ENCODE measurements at regions not wholly inside any gene's neighbourhood (a gene's known extent, or its start where the extent isn't known, plus 50 kb on each side); places are given as distances from the start of the nearest gene placed in this dataset.

DNA sequence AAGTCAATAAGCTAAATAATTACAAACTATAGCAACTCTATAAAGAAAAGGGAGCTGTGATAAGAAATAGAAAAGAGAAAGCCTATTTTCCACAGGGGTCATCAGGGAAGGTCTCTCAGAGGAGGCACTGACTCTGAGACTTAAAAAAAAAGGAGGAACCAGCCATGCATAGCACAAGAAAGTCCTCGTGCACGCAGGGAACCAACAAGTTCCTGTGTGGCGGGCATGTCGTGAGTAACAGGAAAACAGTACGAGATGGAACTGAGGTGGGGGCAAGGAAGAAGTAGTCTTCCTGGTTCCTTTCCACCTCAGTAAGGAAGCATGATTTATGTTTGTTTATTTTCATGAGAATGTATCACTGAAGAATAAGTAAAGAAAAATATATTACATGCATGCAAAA, 367.0 kb upstream of the TMEM132C start:
- H3K27ac ChIP-seq (ENCODE audit: low read depth, low read length): no peak overlapping the region
- 73% methylated on average over 5 of the region's 5 CpGs; no CpG with 5 or more reads in 1 of the 2 experiments for WGBS, 2 experiments (ENCODE audit: extremely low coverage in 1 of 2, insufficient coverage in 1 of 2, insufficient read length in 1 of 2, insufficient replicate concordance in 2 of 2, low coverage in 1 of 2, low lambda C conversion rate in 2 of 2, missing lambda C conversion rate in 1 of 2)
- H2BK12ac ChIP-seq (ENCODE audit: low read depth, low read length): no peak overlapping the region
- H3K18ac ChIP-seq (ENCODE audit: extremely low read depth, low read length): no peak overlapping the region
- ChIA-PET CTCF (ENCODE audit: partially characterized antibody) (interaction anchor here (1.0 kb wide), 1 partner anchor 213 kb away, joined by 3 read pairs; no protein-coding TSS in a partner anchor), POLR2A (ENCODE audit: partially characterized antibody) (no interaction called here)
- no peaks in the 10 kb centered on the region for H4K20me1 ChIP-seq (replicated peaks in 1 of 2; ENCODE audit: control insufficient read depth in 1 of 2, insufficient read depth in 2 of 2, low read length in 2 of 2)
- no peaks in the 10 kb centered on the region for H3K79me1 ChIP-seq (ENCODE audit: low read depth, low read length)
- H4K8ac ChIP-seq (ENCODE audit: extremely low read depth, insufficient read depth, low read length): no peak overlapping the region
- H3K4me1 ChIP-seq (replicated peaks in 1 of 4; ENCODE audit: control insufficient read depth in 3 of 4, insufficient read depth in 4 of 4, low read length in 3 of 4): peaks cover 0 to 4% (median 1%) of the 10 kb centered on the region in 4 experiments; a peak in 2 of 7 replicates
- DNase-seq (ENCODE audit: low read depth in 1 of 2, low spot score in 2 of 2) (no peak), FAIRE-seq (no peak)
- no peak overlapping the region for H2BK15ac ChIP-seq (ENCODE audit: low read length)
- no peak overlapping the region for H3K23ac ChIP-seq (ENCODE audit: insufficient read length)
- H3K23me2 ChIP-seq (ENCODE audit: low read depth, low read length): no peaks in the 10 kb centered on the region
- no peaks in the 10 kb centered on the region for H3K27me3 ChIP-seq (replicated peaks in 1 of 4; ENCODE audit: control insufficient read depth in 3 of 4, extremely low read depth in 1 of 4, insufficient read depth in 3 of 4, low read length in 3 of 4)
- no peak overlapping the region for H4K91ac ChIP-seq (replicated peaks; ENCODE audit: insufficient read length, low read length)
- no peak overlapping the region for H3K9ac ChIP-seq (replicated peaks in 1 of 4; ENCODE audit: extremely low read depth in 1 of 4, low read depth in 3 of 4, low read length in 3 of 4)
- no peaks in the 10 kb centered on the region for H3K79me2 ChIP-seq (ENCODE audit: control insufficient read depth in 1 of 2, insufficient read depth in 2 of 2, low read length in 2 of 2)
- H3K4ac ChIP-seq (replicated peaks; ENCODE audit: insufficient read length, low read depth, low read length): no peak overlapping the region
- H4K5ac ChIP-seq (ENCODE audit: insufficient read length, low read depth, low read length): no peak overlapping the region
- H3K4me3 ChIP-seq (ENCODE audit: extremely low read depth in 1 of 4, insufficient read depth in 2 of 4, low read depth in 3 of 4, low read length in 4 of 4): no peak overlapping the region
- no peaks in the 10 kb centered on the region for H3K9me3 ChIP-seq (ENCODE audit: insufficient read depth in 2 of 2, low read depth in 1 of 2, low read length in 1 of 2)
- no peak overlapping the region for H2AK5ac ChIP-seq (ENCODE audit: low read depth, low read length)
- no peak overlapping the region for H2AFZ ChIP-seq (ENCODE audit: low read length)
- H3K4me2 ChIP-seq (ENCODE audit: insufficient read depth in 1 of 2, low read depth in 2 of 2, low read length in 2 of 2): no peak overlapping the region
- no peaks in the 10 kb centered on the region for H3K36me3 ChIP-seq (ENCODE audit: control insufficient read depth in 2 of 4, insufficient read depth in 4 of 4, low read length in 3 of 4)
- no peak overlapping the region for H2BK5ac ChIP-seq (ENCODE audit: low read depth, low read length)
- no peak overlapping the region for H3K56ac ChIP-seq (replicated peaks; ENCODE audit: insufficient read length, low read depth, low read length)
- H2BK20ac ChIP-seq (ENCODE audit: low read length): no peak overlapping the region
- H2BK120ac ChIP-seq (replicated peaks; ENCODE audit: low read depth, low read length): no peak overlapping the region
- H3K14ac ChIP-seq (ENCODE audit: insufficient read length): no peak overlapping the region
- TF ChIP-seq, protein P1, sequence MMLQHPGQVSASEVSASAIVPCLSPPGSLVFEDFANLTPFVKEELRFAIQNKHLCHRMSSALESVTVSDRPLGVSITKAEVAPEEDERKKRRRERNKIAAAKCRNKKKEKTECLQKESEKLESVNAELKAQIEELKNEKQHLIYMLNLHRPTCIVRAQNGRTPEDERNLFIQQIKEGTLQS (IDR thresholded peaks at IDR 0.05; ENCODE audit: insufficient read depth, low read depth, low read length): no peak
- TF ChIP-seq YY1 (IDR thresholded peaks at IDR 0.05; ENCODE audit: low read depth, low read length) (no peak), GABPA (IDR thresholded peaks at IDR 0.05; ENCODE audit: borderline replicate concordance, insufficient read depth, low read length) (no peak), TAF1 (IDR thresholded peaks at IDR 0.05; ENCODE audit: low read depth, low read length) (no peak), BACH1 (IDR thresholded peaks at IDR 0.05; ENCODE audit: low read length) (no peak), JUN (IDR thresholded peaks at IDR 0.05; ENCODE audit: low read depth, low read length) (no peak), EGR1 (IDR thresholded peaks at IDR 0.05; ENCODE audit: borderline replicate concordance, low read depth, low read length) (no peak), POLR2A (IDR thresholded peaks at IDR 0.05; ENCODE audit: control extremely low read depth in 1 of 2, low read depth in 2 of 2, low read length in 2 of 2) (no peak), SP4 (IDR thresholded peaks at IDR 0.05; ENCODE audit: low read length) (no peak), CTBP2 (IDR thresholded peaks at IDR 0.05; ENCODE audit: borderline replicate concordance, insufficient read depth, insufficient read length, low read length) (no peak), HDAC2 (IDR thresholded peaks at IDR 0.05; ENCODE audit: borderline replicate concordance in 1 of 2, low read depth in 2 of 2, low read length in 2 of 2) (no peak)
- TF ChIP-seq, protein P2, sequence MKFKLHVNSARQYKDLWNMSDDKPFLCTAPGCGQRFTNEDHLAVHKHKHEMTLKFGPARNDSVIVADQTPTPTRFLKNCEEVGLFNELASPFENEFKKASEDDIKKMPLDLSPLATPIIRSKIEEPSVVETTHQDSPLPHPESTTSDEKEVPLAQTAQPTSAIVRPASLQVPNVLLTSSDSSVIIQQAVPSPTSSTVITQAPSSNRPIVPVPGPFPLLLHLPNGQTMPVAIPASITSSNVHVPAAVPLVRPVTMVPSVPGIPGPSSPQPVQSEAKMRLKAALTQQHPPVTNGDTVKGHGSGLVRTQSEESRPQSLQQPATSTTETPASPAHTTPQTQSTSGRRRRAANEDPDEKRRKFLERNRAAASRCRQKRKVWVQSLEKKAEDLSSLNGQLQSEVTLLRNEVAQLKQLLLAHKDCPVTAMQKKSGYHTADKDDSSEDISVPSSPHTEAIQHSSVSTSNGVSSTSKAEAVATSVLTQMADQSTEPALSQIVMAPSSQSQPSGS (IDR thresholded peaks at IDR 0.05; ENCODE audit: low read length): no peak
- TF ChIP-seq, protein P3, sequence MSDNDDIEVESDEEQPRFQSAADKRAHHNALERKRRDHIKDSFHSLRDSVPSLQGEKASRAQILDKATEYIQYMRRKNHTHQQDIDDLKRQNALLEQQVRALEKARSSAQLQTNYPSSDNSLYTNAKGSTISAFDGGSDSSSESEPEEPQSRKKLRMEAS (IDR thresholded peaks at IDR 0.05): no peak
